ENCODE measurements at regions not wholly inside any gene's neighbourhood (a gene's known extent, or its start where the extent isn't known, plus 50 kb on each side); places are given as distances from the start of the nearest gene placed in this dataset.

DNA sequence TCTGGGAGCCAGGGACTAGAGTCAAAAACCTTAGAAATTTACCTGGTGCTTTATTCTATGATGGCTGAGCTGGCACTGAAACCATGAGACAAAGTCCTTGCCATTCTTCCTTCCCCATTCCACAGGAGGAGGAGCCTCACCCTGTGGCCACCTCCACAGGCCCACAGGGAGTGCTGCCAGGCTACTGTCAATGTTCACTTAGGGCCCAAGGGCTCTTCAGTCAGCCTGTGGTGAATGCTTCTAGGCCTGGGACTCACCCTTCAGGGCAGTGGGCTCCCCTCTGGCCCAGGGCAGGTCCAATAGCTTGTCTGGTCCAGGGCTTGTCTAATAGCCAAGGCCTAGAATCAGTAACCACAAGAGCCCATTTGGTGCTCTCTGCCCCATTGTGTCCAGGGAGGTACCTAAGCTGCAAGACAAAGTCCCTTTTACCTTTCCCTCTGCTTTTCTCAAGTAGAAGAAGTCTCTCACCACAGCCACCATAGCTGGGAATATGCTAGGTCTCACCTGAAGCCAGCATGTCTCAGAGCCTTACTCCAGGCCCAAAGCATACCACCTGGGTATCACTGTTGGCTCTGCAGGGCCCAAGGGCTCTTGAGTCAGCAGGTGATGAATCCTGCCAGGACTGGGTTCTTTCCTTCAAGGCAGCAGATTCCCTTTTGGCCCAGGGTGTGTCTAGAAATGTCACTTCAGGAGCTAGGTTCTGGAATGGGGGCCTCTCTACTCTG is 61.8 kb upstream of the CHRNB4 start:
- DNase-seq = no peak
- no peaks in the 10 kb centered on the region for H3K36me3 ChIP-seq (replicated peaks; ENCODE audit: insufficient read depth, low read length)
- peak overlapping the region; percentile 24; the same call in 1 of the 2 replicates for H3K27ac ChIP-seq (ENCODE audit: low read length)
- no peaks in the 10 kb centered on the region for H4K20me1 ChIP-seq (ENCODE audit: insufficient read depth, low read length)
- H3K9me2 ChIP-seq (replicated peaks; ENCODE audit: insufficient read depth, low read length) = no peaks in the 10 kb centered on the region
- H3K4me2 ChIP-seq (ENCODE audit: low read depth, low read length) = no peak overlapping the region
- no peaks in the 10 kb centered on the region for H3K79me2 ChIP-seq (ENCODE audit: low read length)
- TF ChIP-seq EZH2 (optimal IDR thresholded peaks at IDR 0.05; ENCODE audit: low read depth, low read length) (no peak), CTCF (IDR thresholded peaks at IDR 0.05; ENCODE audit: low read length) (no peak), EZH2phosphoT487 (IDR thresholded peaks at IDR 0.05; ENCODE audit: low read length) (no peak)
- H3K4me3 ChIP-seq (ENCODE audit: low read length) = no peak overlapping the region
- no peak overlapping the region for H3K9ac ChIP-seq (ENCODE audit: low read length)
- peak overlapping the region; percentile 47; the same call in 1 of the 2 replicates for H2AFZ ChIP-seq (ENCODE audit: low read length)
- H3K27me3 ChIP-seq (replicated peaks; ENCODE audit: insufficient read depth, low read length) = no peaks in the 10 kb centered on the region
- peaks cover 17% of the 10 kb centered on the region for H3K4me1 ChIP-seq (ENCODE audit: low read length)
- 0 out of 2 replicates have a peak, but pooled peaks cover 3% of the 10 kb centered on the region for H3F3A ChIP-seq (ENCODE audit: insufficient read depth, low read length)
- H3K9me3 ChIP-seq (replicated peaks; ENCODE audit: insufficient read depth, low read length) = no peaks in the 10 kb centered on the region

DNA sequence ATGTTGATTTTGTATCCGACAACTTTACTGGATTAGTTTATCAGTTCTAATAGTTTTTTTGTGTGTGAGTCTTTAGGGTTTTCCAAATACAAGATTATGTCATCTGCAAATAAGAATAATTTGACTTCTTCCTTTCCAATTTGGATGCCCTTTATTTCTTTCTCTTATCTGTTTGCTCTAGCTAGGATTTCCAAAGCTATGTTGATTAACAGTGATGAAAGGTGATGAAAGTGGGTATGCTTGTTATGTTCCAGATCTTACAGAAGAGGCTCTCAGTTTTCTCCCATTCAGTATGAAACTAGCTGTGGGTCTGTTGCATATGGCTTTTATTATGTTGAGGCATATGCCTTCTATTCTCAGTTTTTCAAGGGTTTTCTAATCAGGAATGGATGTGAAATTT is 56.4 kb upstream of the CHRNB4 start:
- H3K27me3 ChIP-seq (replicated peaks; ENCODE audit: insufficient read depth, low read length) = no peaks in the 10 kb centered on the region
- no peaks in the 10 kb centered on the region for H4K20me1 ChIP-seq (ENCODE audit: insufficient read depth, low read length)
- no peak overlapping the region for H2AFZ ChIP-seq (ENCODE audit: low read length)
- H3K9me2 ChIP-seq (replicated peaks; ENCODE audit: insufficient read depth, low read length) = no peaks in the 10 kb centered on the region
- H3K36me3 ChIP-seq (replicated peaks; ENCODE audit: insufficient read depth, low read length) = no peaks in the 10 kb centered on the region
- DNase-seq = no peak
- no peak for TF ChIP-seq EZH2 (optimal IDR thresholded peaks at IDR 0.05; ENCODE audit: low read depth, low read length)
- TF ChIP-seq EZH2phosphoT487 (IDR thresholded peaks at IDR 0.05; ENCODE audit: low read length) = no peak
- no peak for TF ChIP-seq CTCF (IDR thresholded peaks at IDR 0.05; ENCODE audit: low read length)
- H3K4me2 ChIP-seq (ENCODE audit: low read depth, low read length) = no peak overlapping the region
- no peaks in the 10 kb centered on the region for H3K9me3 ChIP-seq (replicated peaks; ENCODE audit: insufficient read depth, low read length)
- H3K27ac ChIP-seq (ENCODE audit: low read length) = no peak overlapping the region
- no peak overlapping the region for H3K9ac ChIP-seq (ENCODE audit: low read length)
- H3K4me3 ChIP-seq (ENCODE audit: low read length) = no peak overlapping the region
- H3K79me2 ChIP-seq (ENCODE audit: low read length) = no peaks in the 10 kb centered on the region
- no peaks in the 10 kb centered on the region for H3K4me1 ChIP-seq (ENCODE audit: low read length)
- H3F3A ChIP-seq (ENCODE audit: insufficient read depth, low read length) = no peaks in the 10 kb centered on the region

DNA sequence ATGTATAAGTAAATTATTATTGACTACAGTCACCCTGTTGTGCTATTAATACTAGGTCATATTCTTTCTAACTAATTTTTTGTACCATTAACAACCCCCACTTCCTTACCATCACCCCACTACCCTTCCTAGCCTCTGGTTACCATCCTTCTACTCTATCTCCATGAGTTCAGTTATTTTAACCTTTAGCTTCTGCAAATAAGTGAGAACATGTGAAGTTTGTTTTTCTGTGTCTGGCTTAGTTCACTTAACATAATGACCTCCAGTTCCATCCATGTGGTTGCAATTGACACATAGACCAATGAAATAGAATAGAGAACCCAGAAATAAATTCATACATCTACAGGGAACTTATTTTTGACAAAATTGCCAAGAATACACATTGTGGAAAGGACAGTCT is 55.4 kb upstream of the CHRNB4 start:
- H3K9me2 ChIP-seq (replicated peaks; ENCODE audit: insufficient read depth, low read length) = no peaks in the 10 kb centered on the region
- no peak overlapping the region for H3K4me2 ChIP-seq (ENCODE audit: low read depth, low read length)
- no peaks in the 10 kb centered on the region for H4K20me1 ChIP-seq (ENCODE audit: insufficient read depth, low read length)
- H3K4me1 ChIP-seq (ENCODE audit: low read length) = no peaks in the 10 kb centered on the region
- no peak for TF ChIP-seq EZH2 (optimal IDR thresholded peaks at IDR 0.05; ENCODE audit: low read depth, low read length)
- no peak for TF ChIP-seq EZH2phosphoT487 (IDR thresholded peaks at IDR 0.05; ENCODE audit: low read length)
- TF ChIP-seq CTCF (IDR thresholded peaks at IDR 0.05; ENCODE audit: low read length) = no peak
- no peak overlapping the region for H3K27ac ChIP-seq (ENCODE audit: low read length)
- H3F3A ChIP-seq (ENCODE audit: insufficient read depth, low read length) = no peaks in the 10 kb centered on the region
- H2AFZ ChIP-seq (ENCODE audit: low read length) = no peak overlapping the region
- H3K9me3 ChIP-seq (replicated peaks; ENCODE audit: insufficient read depth, low read length) = no peaks in the 10 kb centered on the region
- no peak overlapping the region for H3K9ac ChIP-seq (ENCODE audit: low read length)
- no peak overlapping the region for H3K4me3 ChIP-seq (ENCODE audit: low read length)
- H3K79me2 ChIP-seq (ENCODE audit: low read length) = no peaks in the 10 kb centered on the region
- no peaks in the 10 kb centered on the region for H3K36me3 ChIP-seq (replicated peaks; ENCODE audit: insufficient read depth, low read length)
- no peaks in the 10 kb centered on the region for H3K27me3 ChIP-seq (replicated peaks; ENCODE audit: insufficient read depth, low read length)
- no peak for DNase-seq

Data from MM.1S (cell line).